ENCODE measurements at regions not wholly inside any gene's neighbourhood (a gene's known extent, or its start where the extent isn't known, plus 50 kb on each side); places are given as distances from the start of the nearest gene placed in this dataset.

- TF ChIP-seq TARDBP (IDR thresholded peaks at IDR 0.05) (no peak), FOXA1 (IDR thresholded peaks at IDR 0.05) (no peak), PKNOX1 (IDR thresholded peaks at IDR 0.05) (no peak), L3MBTL2 (conservative IDR thresholded peaks at IDR 0.05) (no peak), HDGF (IDR thresholded peaks at IDR 0.05; ENCODE audit: borderline replicate concordance) (no peak), SP1 (IDR thresholded peaks at IDR 0.05) (no peak), ELF4 (IDR thresholded peaks at IDR 0.05) (no peak), SUZ12 (IDR thresholded peaks at IDR 0.05) (no peak), BHLHE40 (IDR thresholded peaks at IDR 0.05; ENCODE audit: borderline replicate concordance) (no peak), ARNT (IDR thresholded peaks at IDR 0.05) (no peak), FOXM1 (IDR thresholded peaks at IDR 0.05; ENCODE audit: borderline replicate concordance) (no peak), ZNF384 (IDR thresholded peaks at IDR 0.05) (no peak)
Observed at GRCh38 chr5:40395251-40395650, 284.5 kb upstream of the PTGER4 start.
